Mesothelial cell of epicardium (in vitro differentiated cells): ENCODE measurements at regions not wholly inside any gene's neighbourhood (a gene's known extent, or its start where the extent isn't known, plus 50 kb on each side); places are given as distances from the start of the nearest gene placed in this dataset.
A peak's percentile ranks its signal among the peaks of the same experiment; 100 is the strongest.
"Not testable (repeated sequence)": the region's sequence is repeated elsewhere in the genome, so short reads cannot be mapped to it uniquely, and the experiment has no call there.

Experiments
- DNase-seq, 2 experiments: peaks; one replicate each; pipeline ENCODE4 v3.0.0; 2021; ENCODE audit warnings: low spot score in 2 of 2; ENCODE audit not compliant: unreplicated experiment in 2 of 2
- H3K27ac Mint-ChIP-seq: 2 replicates; pipeline ENCODE4 v1.8.0; 2021; ENCODE audit warnings: mixed read lengths
- H3K27me3 Mint-ChIP-seq: 2 replicates; pipeline ENCODE4 v1.8.0; 2021; ENCODE audit warnings: low read depth, mixed read lengths
- H3K36me3 Mint-ChIP-seq: 2 replicates; pipeline ENCODE4 v1.8.0; 2021; ENCODE audit warnings: mixed read lengths
- H3K4me1 Mint-ChIP-seq: 2 replicates; pipeline ENCODE4 v1.8.0; 2021; ENCODE audit warnings: mixed read lengths
- H3K4me3 Mint-ChIP-seq: 2 replicates; pipeline ENCODE4 v1.8.0; 2021; ENCODE audit warnings: mild to moderate bottlenecking, moderate library complexity, mixed read lengths
- H3K9me3 Mint-ChIP-seq: 2 replicates; pipeline ENCODE4 v1.8.0; 2021; ENCODE audit warnings: mixed read lengths
- CTCF ChIP-seq: fragments of 200-600 bp; sonication (generic); IDR thresholded peaks from one replicate; pipeline ENCODE4 v1.5.0; 2021; ENCODE audit warnings: antibody characterized with exemption; ENCODE audit not compliant: unreplicated experiment

DNA sequence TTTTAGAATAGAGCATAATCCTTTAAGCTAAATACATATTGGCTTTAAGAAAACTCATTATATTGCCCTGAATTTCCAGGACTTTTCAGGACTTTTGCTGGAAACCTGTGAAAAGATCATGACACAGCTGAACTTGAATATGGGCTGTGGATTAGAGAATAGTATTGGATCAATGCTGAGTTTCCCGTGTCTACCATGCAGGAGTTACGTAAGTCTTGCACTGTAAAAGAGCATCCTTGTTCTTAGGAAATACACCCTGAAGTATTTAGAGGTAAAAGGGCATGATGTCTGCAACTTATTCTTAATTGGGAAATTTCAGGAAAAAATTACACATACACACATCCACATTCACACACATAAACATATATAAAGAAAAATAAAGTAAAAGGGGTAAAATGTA, 82.1 kb downstream of the ZFP36L2 start:
- H3K36me3 Mint-ChIP-seq, result no peaks in the 10 kb centered on the region
- no peak for DNase-seq
- peaks cover 13% of the 10 kb centered on the region for H3K4me1 Mint-ChIP-seq
- no peaks in the 10 kb centered on the region for H3K27me3 Mint-ChIP-seq
- no peak for TF ChIP-seq CTCF
- H3K9me3 Mint-ChIP-seq, result no peaks in the 10 kb centered on the region
- no peak overlapping the region for H3K4me3 Mint-ChIP-seq
- no peak overlapping the region for H3K27ac Mint-ChIP-seq

GRCh38 chr2:43143756-43144155, 82.7 kb downstream of the ZFP36L2 start:
- Mint-ChIP-seq H3K4me1 (peaks cover 14% of the 10 kb centered on the region), H3K4me3 (no peak overlapping the region), H3K9me3 (no peaks in the 10 kb centered on the region), H3K27ac (no peak overlapping the region), H3K36me3 (no peaks in the 10 kb centered on the region), H3K27me3 (no peaks in the 10 kb centered on the region)
- no peak for DNase-seq
- no peak for TF ChIP-seq CTCF

GRCh38 chr2:43142921-43143438, 83.4 kb downstream of the ZFP36L2 start:
- H3K4me3 Mint-ChIP-seq, result no peak overlapping the region
- no peaks in the 10 kb centered on the region for H3K27me3 Mint-ChIP-seq
- no peak for TF ChIP-seq CTCF
- no peaks in the 10 kb centered on the region for H3K36me3 Mint-ChIP-seq
- H3K4me1 Mint-ChIP-seq, result peaks cover 15% of the 10 kb centered on the region
- no peak for DNase-seq
- H3K9me3 Mint-ChIP-seq, result no peaks in the 10 kb centered on the region
- peak overlapping the region; percentile 30 for H3K27ac Mint-ChIP-seq

DNA sequence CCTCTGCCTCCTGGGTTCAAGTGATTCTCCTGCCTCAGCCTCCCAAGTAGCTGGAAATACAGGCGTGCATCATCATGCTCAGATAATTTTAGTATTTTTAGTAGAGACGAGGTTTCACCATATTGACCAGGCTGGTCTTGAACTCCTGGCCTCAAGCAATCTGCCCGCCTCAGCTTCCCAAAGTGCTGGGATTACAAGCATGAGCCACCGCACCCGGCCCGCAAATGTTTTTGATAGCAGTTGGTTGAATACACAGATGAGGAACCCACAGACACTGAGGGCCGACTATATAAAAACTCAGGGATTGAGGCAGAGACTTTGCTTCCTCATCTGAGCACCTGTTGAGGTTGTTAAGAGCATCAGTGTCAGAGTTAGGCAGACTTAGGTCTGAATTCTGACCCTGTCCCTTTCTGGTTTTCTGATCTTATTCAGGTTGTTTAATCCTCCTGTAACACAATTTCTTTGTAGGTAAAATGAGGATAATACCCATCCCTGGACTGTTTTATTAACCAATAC, 84.7 kb downstream of the ZFP36L2 start:
- not testable (repeated sequence) for H3K36me3 Mint-ChIP-seq, H3K27me3 Mint-ChIP-seq, H3K27ac Mint-ChIP-seq, H3K4me3 Mint-ChIP-seq, DNase-seq, H3K9me3 Mint-ChIP-seq
- H3K4me1 Mint-ChIP-seq, result peaks cover 26% of the 10 kb centered on the region

DNA sequence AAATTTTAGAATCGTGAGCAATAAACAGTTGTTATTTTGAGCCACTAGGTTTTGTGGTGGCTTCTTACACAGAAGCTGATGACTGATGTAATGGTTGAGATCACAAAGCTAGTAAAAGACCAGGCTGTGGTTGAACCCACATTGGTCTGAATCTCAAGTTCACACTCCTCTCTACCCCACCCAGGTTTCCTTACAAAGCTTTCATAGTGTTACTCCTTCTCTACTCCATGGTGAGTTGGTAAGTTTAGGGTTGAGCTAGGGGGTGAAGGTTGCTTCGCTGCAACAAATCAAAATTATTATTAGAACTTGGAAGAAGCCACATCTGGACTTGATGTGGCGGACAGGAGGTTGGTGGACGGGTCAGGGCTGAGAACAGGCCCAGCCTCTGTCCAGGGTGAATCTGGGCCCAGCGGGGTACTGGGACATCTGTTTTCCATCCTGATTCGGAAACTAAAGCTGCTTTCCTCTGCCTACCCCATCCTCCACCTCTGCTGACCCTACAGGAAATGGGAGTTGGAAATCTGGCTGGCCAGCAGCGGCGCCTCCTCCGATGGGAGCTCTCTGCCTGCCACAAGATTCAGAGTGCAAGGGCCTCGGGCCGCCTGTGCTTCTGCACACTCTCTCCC, 86.3 kb downstream of the ZFP36L2 start:
- Mint-ChIP-seq H3K4me3 (no peak overlapping the region), H3K9me3 (no peaks in the 10 kb centered on the region), H3K4me1 (peaks cover 38% of the 10 kb centered on the region), H3K27me3 (no peaks in the 10 kb centered on the region), H3K27ac (peak overlapping the region; percentile 82), H3K36me3 (no peaks in the 10 kb centered on the region)
- no peak for DNase-seq
- TF ChIP-seq CTCF, result no peak

GRCh38 chr2:43139501-43139900, 86.9 kb downstream of the ZFP36L2 start:
- Mint-ChIP-seq H3K27ac (peak overlapping the region; percentile 82), H3K4me3 (no peak overlapping the region), H3K9me3 (no peaks in the 10 kb centered on the region), H3K36me3 (no peaks in the 10 kb centered on the region), H3K27me3 (no peaks in the 10 kb centered on the region), H3K4me1 (peaks cover 38% of the 10 kb centered on the region)
- TF ChIP-seq CTCF, result no peak
- DNase-seq, result no peak
